Middle frontal gyrus (tissue), 1 donor: ENCODE measurements at regions not wholly inside any gene's neighbourhood (a gene's known extent, or its start where the extent isn't known, plus 50 kb on each side); places are given as distances from the start of the nearest gene placed in this dataset.

Experiments
- DNase-seq: peaks from one replicate; pipeline ENCODE4 v3.0.0-alpha.2; 2015; ENCODE audit warnings: low spot score; ENCODE audit errors: extremely low spot score

DNA sequence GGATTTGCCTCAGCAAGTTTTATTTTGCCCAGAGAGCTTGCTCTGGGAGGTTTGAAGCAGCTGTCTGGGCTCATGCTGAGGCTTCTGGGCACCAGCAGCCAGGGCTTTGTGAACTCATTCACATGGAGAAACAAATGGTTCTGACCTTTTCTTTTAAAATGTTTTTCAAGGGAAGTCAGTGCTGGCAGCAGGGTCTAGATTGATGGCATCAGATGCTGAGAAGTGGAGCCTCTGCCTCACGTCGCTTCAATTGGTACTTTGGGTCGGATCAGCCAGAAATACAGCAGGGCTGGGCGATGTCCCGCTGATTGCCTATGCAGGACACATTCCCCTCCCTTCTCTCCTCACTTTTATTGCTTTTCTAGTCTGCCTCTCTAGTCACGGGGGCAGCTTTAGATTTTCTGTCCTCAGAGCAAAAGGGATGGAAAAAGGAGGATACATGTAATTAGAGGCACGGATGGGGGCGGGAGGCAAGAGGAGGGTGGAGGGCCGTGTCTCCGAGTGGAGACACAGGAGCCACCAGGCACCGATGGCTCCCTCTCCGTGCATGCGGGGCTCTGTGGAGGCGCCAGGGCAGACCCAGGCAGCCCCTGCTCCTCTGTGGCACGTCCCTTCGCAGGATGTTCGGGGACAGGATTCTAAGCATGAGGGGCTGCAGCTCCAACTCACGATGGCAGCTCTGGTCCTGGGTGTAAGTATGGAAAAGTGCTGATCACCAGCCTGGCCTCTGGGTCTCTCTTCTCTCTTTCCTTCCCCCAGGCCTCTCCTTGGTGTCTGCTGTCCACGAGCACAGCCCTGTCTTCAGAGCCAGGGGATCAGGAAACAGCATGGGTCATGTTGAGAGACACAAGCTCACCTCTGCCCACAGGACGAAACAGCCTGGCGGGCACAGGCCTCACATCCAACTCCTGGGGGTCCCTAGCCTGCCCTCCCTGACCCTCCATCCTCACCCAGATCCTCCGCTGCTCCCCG lies 116.1 kb downstream of the FAM43A start:
- no peak for DNase-seq

- no peak for DNase-seq
Observed at GRCh38 chr3:194804796-194805195, 119.1 kb downstream of the FAM43A start.

DNA sequence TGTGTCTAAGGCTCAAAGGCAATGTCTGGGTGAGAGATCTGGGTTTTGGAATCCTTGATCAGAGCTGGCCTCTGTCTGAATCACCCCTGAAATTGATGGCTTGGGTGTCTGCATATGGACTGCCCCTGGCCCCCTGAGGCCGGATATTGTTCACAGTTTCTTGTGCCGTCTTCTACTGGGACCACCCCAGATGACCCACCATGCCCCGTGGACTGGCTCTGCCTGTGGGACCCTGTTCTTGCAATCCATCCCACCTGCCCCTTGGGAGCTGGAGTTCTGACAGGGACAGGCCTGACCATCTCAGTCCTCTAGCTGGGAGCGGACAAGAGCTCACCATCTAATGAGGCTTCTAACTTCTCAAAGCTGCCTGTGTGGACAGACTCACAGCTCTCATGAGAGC lies 119.9 kb downstream of the FAM43A start:
- DNase-seq: no peak

GRCh38 chr3:194806991-194807630 lies 121.4 kb downstream of the FAM43A start:
- DNase-seq: no peak

GRCh38 chr3:194808640-194809097 lies 123.0 kb downstream of the FAM43A start:
- DNase-seq: no peak

DNA sequence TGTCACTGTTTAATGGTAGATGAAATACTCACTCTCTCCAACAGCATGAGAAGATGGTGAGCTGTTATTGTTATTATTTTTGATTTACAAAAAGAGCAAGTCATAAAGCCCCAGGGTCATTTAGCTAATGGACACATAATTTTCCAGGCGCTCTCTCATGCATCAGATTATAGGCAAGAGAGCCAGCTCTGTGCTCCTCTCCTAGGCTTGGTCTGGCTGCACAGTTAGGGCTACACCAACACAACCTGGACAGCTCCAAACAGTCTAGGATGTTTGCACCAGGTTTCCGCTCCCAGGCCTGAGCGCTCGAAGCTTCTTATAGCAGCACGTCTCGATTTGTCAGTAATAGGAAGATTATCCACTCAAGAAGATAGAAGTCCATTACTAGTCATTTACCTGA lies 123.7 kb downstream of the FAM43A start:
- no peak for DNase-seq

DNA sequence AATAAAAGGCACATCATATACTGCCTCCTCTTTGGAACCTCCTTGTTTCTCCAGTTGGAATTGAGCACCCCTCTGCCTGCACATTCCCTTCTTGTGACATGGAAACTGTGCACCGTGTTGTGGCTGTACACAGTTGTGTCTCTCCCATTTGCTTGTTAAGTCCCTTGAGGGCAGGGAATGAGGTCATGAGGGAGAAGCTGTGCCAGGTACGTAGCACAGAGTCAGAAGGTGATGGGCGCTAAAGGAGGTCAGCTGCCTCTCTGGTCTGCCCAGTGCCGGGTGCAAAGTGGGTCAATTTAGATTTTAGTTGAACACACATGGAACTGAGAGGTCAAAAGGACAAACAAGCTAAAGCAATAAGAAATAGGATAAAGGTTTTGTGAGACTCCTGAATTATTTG lies 124.4 kb downstream of the FAM43A start:
- no peak for DNase-seq

DNA sequence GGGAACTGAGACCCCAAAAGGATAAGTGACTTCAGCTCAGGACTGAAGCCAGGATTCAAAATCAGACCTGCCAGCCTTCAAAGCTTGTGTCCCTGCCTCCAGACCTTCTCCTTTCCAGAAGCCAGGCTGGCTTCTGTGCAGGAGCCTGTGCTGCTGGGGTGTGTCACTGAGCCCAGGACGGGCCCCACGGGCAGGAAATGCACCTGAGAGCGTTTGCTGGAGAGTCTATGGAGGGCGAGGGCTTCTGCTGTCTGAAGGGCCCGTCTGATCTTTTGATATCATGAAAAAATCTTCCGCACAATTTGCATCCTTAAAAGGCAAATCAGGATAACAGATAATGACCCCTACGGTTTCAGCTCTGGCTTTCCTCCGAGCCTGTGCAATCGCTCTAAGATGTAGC lies 125.4 kb downstream of the FAM43A start:
- no peak for DNase-seq

GRCh38 chr3:194812176-194812575 lies 126.5 kb downstream of the FAM43A start:
- no peak for DNase-seq

DNA sequence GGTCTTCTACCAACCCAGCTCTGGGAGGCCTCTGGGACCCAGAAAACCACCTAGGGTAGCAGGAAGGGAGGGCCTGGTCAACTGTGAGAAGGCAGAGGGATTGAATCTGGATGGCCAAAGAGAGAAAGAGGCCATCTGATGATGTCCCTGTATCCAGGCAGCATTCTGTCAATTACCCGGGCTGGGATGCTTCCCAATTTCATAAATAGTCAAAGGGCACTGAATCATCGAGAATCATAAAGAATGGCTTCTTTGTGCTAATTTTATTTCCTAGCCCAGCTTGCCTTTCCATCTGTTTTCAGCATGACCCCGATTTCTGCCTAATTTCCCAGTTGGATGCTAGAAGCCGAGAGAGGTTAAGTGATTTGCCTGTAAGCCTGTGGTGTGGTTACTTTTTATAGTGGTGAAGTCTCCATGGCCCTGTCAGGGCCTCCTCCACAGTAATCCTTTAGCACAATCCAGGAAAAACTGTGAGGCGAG lies 129.2 kb downstream of the FAM43A start:
- no peak for DNase-seq

GRCh38 chr3:194816748-194817591 lies 131.3 kb downstream of the FAM43A start:
- DNase-seq: no peak

DNA sequence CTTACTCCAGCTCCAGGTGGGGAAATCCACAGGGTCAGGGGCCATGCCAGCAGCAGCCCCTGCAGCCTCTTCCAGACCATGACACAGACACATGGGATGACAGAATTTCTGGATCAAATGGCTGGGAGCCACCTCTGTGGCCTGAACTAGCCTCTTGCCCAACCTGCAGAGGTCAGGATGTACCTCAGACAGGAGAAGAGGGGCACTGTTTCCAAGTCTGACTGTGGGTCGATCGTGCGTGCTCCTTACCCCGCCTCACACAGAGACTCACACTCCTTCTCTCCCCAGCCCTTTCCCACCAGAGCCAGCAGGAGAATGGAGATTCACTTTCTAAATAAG lies 131.9 kb downstream of the FAM43A start:
- DNase-seq: no peak

DNA sequence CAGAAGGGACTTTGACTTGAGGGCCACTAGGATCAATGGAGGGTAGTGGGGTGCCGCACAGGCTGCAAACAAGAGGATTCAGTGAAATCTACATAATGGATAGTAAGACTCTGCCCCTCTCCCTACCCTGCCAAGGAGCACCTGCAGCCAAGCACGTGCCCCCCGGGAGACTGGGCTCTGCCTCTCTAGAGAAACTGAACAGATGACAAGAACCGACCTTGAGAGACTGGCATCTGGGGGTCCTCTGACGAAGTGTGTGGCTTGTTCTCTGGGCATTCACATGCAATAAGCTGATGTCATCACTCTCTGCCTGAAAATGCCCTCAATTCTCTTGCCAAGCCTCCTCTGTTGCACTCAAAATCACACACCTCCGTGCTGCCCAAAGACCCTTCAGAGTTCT lies 132.3 kb downstream of the FAM43A start:
- no peak for DNase-seq

GRCh38 chr3:194824100-194824499 lies 138.4 kb downstream of the FAM43A start:
- DNase-seq: no peak

GRCh38 chr3:194824701-194825111 lies 139.0 kb downstream of the FAM43A start:
- DNase-seq: no peak

DNA sequence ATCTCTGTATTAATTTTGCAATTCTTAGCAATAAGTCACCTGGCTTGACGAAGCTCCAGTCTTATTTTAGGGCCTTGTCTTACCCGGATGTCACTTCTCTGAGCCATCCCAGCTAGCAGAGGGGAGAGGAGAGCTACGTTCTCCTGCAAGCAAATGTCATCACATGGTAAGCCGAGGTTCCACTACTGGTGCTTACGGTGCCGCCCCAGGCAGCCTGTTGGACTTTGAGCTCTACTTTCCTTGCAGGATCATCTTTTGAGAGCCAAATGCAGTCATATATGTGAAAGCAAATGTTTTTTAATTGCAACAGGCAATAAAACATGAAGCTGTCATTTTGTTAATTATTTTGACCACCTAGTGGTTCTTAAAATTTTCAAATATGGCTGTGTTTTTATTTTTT lies 140.9 kb downstream of the FAM43A start:
- DNase-seq: no peak

GRCh38 chr3:194827486-194827885 lies 141.8 kb downstream of the FAM43A start:
- DNase-seq: no peak

GRCh38 chr3:194828116-194828515 lies 142.4 kb downstream of the FAM43A start:
- DNase-seq: no peak

DNA sequence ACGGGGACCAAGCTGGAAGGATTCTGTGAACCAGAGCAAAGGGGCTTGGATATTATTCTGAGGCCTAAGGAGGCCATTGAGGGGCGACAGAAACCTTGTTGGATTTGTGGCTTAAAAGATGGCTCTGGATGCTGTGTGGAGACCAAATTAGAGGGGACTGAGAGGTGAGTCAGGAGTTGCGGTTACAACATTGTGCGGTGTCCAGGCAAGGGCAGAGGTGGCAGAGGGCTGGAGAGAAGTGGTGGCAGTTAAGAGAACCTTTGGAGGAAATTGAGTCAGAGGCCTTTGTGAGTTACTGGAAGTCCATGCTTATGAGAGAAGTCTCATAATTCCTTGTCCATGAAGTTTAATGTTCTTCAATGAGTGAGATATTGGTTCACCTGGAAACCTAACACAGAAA lies 143.2 kb downstream of the FAM43A start:
- DNase-seq: no peak

GRCh38 chr3:194830401-194830800 lies 144.7 kb downstream of the FAM43A start:
- no peak for DNase-seq

DNA sequence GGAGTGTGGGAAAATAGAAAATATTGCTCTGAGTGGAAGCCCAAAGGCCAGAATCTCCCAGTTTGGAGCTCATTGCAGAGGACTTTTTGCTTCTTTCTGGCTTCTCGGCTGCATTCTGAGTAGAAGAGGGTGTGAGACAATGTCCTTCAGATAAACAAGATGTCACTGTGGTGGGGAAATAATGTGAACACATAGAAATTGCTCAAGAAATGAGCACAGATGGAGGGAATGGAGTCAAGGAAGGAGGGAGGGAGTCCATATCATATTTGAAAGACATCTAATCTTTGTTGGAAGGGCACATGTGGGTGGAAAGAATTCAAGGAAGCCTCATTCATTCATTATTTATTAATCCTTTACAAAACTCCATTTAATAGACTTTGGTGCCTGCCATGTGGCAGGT lies 145.3 kb downstream of the FAM43A start:
- no peak for DNase-seq
